ENCODE measurements at regions not wholly inside any gene's neighbourhood (a gene's known extent, or its start where the extent isn't known, plus 50 kb on each side); places are given as distances from the start of the nearest gene placed in this dataset.

- TF ChIP-seq CTCF (IDR thresholded peaks at IDR 0.05), result no peak
- no peak for TF ChIP-seq POLR2A (IDR thresholded peaks at IDR 0.05)
Measured at GRCh38 chr18:37956020-37956419, 390.4 kb upstream of the CELF4 start.
